CD8-positive, alpha-beta memory T cell (primary cell): ENCODE measurements at regions not wholly inside any gene's neighbourhood (a gene's known extent, or its start where the extent isn't known, plus 50 kb on each side); places are given as distances from the start of the nearest gene placed in this dataset.

ENCODE experiments used
- CTCF ChIA-PET: fragments of 350-600 bp; sonication (Branson Sonifier 250); formaldehyde crosslinking; loops from one replicate; lab custom pipeline; 2021; ENCODE audit warnings: antibody characterized with exemption; lab: Charles Lee
- POLR2A ChIA-PET: fragments of 350-600 bp; sonication (Branson Sonifier 250); formaldehyde crosslinking; loops from one replicate; lab custom pipeline; 2021; ENCODE audit warnings: antibody characterized with exemption; lab: Charles Lee
- DNase-seq, 5 donors: peaks; one replicate each; pipeline versions ENCODE4 v3.0.0 to v3.0.0-alpha.2; 2020 to 2022; ENCODE audit warnings: mixed read lengths in 1 of 5
- H3K27ac ChIP-seq: one replicate; pipeline ENCODE4 v1.7.0; 2013; ENCODE audit warnings: low read depth, mild to moderate bottlenecking, low read length, moderate library complexity
- H3K27me3 ChIP-seq: 2 replicates; pipeline ENCODE4 v1.7.0; 2013; ENCODE audit warnings: low read length, mild to moderate bottlenecking; ENCODE audit not compliant: insufficient read depth, poor library complexity, severe bottlenecking
- H3K36me3 ChIP-seq: 2 replicates; pipeline ENCODE4 v1.7.0; 2013; ENCODE audit warnings: mild to moderate bottlenecking, low read length, moderate library complexity; ENCODE audit not compliant: insufficient read depth
- H3K4me1 ChIP-seq: 2 replicates; pipeline ENCODE4 v1.7.0; 2013; ENCODE audit warnings: mild to moderate bottlenecking, low read length, moderate library complexity; ENCODE audit not compliant: insufficient read depth
- H3K4me3 ChIP-seq: 2 replicates; pipeline ENCODE4 v1.7.0; 2013; ENCODE audit warnings: mild to moderate bottlenecking, low read length
- H3K9me3 ChIP-seq: 2 replicates; pipeline ENCODE4 v1.7.0; 2013; ENCODE audit warnings: mild to moderate bottlenecking, low read length
- H3K27ac Mint-ChIP-seq, 8 donors: one replicate each; pipeline ENCODE4 v1.8.0; 2020 to 2021; ENCODE audit warnings: mixed read lengths in 8 of 8, mild to moderate bottlenecking in 6 of 8, inconsistent platforms in 3 of 8, moderate library complexity in 3 of 8
- H3K27me3 Mint-ChIP-seq, 2 donors: one replicate each; pipeline ENCODE4 v1.8.0; 2020 to 2021; ENCODE audit warnings: mixed read lengths in 2 of 2, mild to moderate bottlenecking in 1 of 2, moderate library complexity in 1 of 2
- H3K36me3 Mint-ChIP-seq, 3 donors: one replicate each; pipeline ENCODE4 v1.8.0; 2020 to 2021; ENCODE audit warnings: mixed read lengths in 3 of 3, inconsistent platforms in 1 of 3, mild to moderate bottlenecking in 1 of 3
- H3K4me1 Mint-ChIP-seq, 3 donors: one replicate each; pipeline ENCODE4 v1.8.0; 2020 to 2021; ENCODE audit warnings: mixed read lengths in 3 of 3, inconsistent platforms in 1 of 3, mild to moderate bottlenecking in 1 of 3
- H3K4me3 Mint-ChIP-seq, 7 donors: one replicate each; pipeline ENCODE4 v1.8.0; 2020 to 2021; ENCODE audit warnings: mixed read lengths in 7 of 7, mild to moderate bottlenecking in 6 of 7, moderate library complexity in 4 of 7, inconsistent platforms in 2 of 7
- H3K9me3 Mint-ChIP-seq, 5 donors: one replicate each; pipeline ENCODE4 v1.8.0; 2020 to 2022; ENCODE audit warnings: mixed read lengths in 5 of 5, mild to moderate bottlenecking in 3 of 5, moderate library complexity in 2 of 5, inconsistent platforms in 1 of 5

DNA sequence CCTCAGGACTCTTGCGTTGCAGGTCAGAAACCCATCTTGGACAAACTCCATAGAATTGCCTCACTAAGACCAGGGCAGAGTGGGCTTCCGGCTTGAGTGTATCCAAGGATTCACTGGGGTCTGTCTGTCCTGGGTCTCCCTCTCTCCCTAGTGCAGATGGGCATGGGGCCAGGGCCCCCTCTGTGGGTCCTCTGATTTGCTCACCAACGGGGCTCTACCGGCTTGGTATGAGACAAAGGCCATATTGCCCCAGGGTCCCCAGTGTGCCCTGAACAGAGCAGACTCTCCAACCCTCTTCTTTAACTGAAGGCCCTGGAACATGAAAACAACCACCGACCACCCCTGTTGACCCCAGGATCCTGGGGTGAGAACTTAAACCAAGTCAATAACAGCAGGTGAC lies 68.2 kb upstream of the CHST15 start:
- H3K27me3 Mint-ChIP-seq: peaks cover 10 to 26% of the 10 kb centered on the region in 2 donors
- no peak for DNase-seq
- Histone ChIP-seq H3K4me1 (no peaks in the 10 kb centered on the region), H3K27ac (no peak overlapping the region), H3K9me3 (no peaks in the 10 kb centered on the region), H3K4me3 (no peak overlapping the region), H3K27me3 (no peaks in the 10 kb centered on the region), H3K36me3 (no peaks in the 10 kb centered on the region)
- POLR2A ChIA-PET: no interaction called here
- CTCF ChIA-PET: no interaction called here
- no peaks in the 10 kb centered on the region for H3K4me1 Mint-ChIP-seq
- no peak overlapping the region for H3K4me3 Mint-ChIP-seq
- H3K9me3 Mint-ChIP-seq: peaks cover 0 to 2% (median 0%) of the 10 kb centered on the region in 5 donors
- H3K36me3 Mint-ChIP-seq: no peaks in the 10 kb centered on the region
- H3K27ac Mint-ChIP-seq: no peak overlapping the region

GRCh38 chr10:124160943-124161582 lies 67.7 kb upstream of the CHST15 start:
- ChIA-PET POLR2A (no interaction called here), CTCF (no interaction called here)
- Mint-ChIP-seq H3K27me3 (peaks cover 10 to 26% of the 10 kb centered on the region in 2 donors), H3K4me3 (no peak overlapping the region), H3K27ac (no peak overlapping the region), H3K36me3 (no peaks in the 10 kb centered on the region), H3K9me3 (peaks cover 0 to 2% (median 0%) of the 10 kb centered on the region in 5 donors), H3K4me1 (no peaks in the 10 kb centered on the region)
- Histone ChIP-seq H3K4me1 (no peaks in the 10 kb centered on the region), H3K27me3 (no peaks in the 10 kb centered on the region), H3K9me3 (no peaks in the 10 kb centered on the region), H3K27ac (no peak overlapping the region), H3K36me3 (no peaks in the 10 kb centered on the region), H3K4me3 (no peak overlapping the region)
- no peak for DNase-seq

GRCh38 chr10:124160176-124160575 lies 66.8 kb upstream of the CHST15 start:
- Mint-ChIP-seq H3K36me3 (no peaks in the 10 kb centered on the region), H3K27ac (no peak overlapping the region), H3K4me1 (no peaks in the 10 kb centered on the region), H3K4me3 (no peak overlapping the region), H3K27me3 (peaks cover 10 to 21% of the 10 kb centered on the region in 2 donors), H3K9me3 (peaks cover 0 to 1% (median 0%) of the 10 kb centered on the region in 5 donors)
- Histone ChIP-seq H3K9me3 (no peaks in the 10 kb centered on the region), H3K4me1 (no peaks in the 10 kb centered on the region), H3K27ac (no peak overlapping the region), H3K4me3 (no peak overlapping the region), H3K36me3 (no peaks in the 10 kb centered on the region), H3K27me3 (no peaks in the 10 kb centered on the region)
- DNase-seq: no peak
- ChIA-PET POLR2A (no interaction called here), CTCF (no interaction called here)

GRCh38 chr10:124159153-124159552 lies 65.8 kb upstream of the CHST15 start:
- ChIA-PET POLR2A (no interaction called here), CTCF (no interaction called here)
- DNase-seq: no peak
- peaks cover 10 to 17% of the 10 kb centered on the region in 2 donors for H3K27me3 Mint-ChIP-seq
- Histone ChIP-seq H3K4me1 (no peaks in the 10 kb centered on the region), H3K27me3 (no peaks in the 10 kb centered on the region), H3K4me3 (no peak overlapping the region), H3K36me3 (no peaks in the 10 kb centered on the region), H3K27ac (no peak overlapping the region), H3K9me3 (no peaks in the 10 kb centered on the region)
- no peak overlapping the region for H3K4me3 Mint-ChIP-seq
- no peaks in the 10 kb centered on the region for H3K4me1 Mint-ChIP-seq
- no peaks in the 10 kb centered on the region for H3K36me3 Mint-ChIP-seq
- H3K9me3 Mint-ChIP-seq: no peaks in the 10 kb centered on the region
- no peak overlapping the region for H3K27ac Mint-ChIP-seq

DNA sequence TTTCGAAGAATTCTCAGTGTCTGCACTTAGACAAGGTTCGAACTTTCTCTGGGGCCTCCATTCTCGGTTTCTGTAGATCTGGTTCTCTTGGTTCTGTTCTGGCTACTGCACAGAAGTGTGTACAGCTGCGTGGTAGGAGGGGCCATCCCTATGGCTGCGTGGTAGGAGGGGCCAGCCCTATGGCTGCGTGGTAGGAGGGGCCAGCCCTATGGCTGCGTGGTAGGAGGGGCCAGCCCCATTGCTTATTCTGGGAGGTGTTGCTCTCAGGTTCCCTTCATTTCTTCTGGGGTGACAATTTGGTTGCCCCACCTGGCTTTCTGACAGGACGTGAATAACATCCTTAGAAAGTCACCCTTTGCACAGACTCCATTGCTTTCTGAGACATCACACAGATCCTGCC lies 65.2 kb upstream of the CHST15 start:
- Histone ChIP-seq H3K27me3 (no peaks in the 10 kb centered on the region), H3K27ac (no peak overlapping the region), H3K4me1 (peaks cover 2% of the 10 kb centered on the region), H3K36me3 (no peaks in the 10 kb centered on the region), H3K9me3 (no peaks in the 10 kb centered on the region), H3K4me3 (no peak overlapping the region)
- DNase-seq: no peak
- no peaks in the 10 kb centered on the region for H3K4me1 Mint-ChIP-seq
- ChIA-PET POLR2A (no interaction called here), CTCF (no interaction called here)
- H3K27ac Mint-ChIP-seq: no peak overlapping the region
- no peak overlapping the region for H3K4me3 Mint-ChIP-seq
- peaks cover 10 to 13% of the 10 kb centered on the region in 2 donors for H3K27me3 Mint-ChIP-seq
- no peaks in the 10 kb centered on the region for H3K36me3 Mint-ChIP-seq
- no peaks in the 10 kb centered on the region for H3K9me3 Mint-ChIP-seq

- H3K9me3 Mint-ChIP-seq: no peaks in the 10 kb centered on the region
- Histone ChIP-seq H3K27me3 (no peaks in the 10 kb centered on the region), H3K4me3 (no peak overlapping the region), H3K27ac (no peak overlapping the region), H3K9me3 (no peaks in the 10 kb centered on the region), H3K36me3 (no peaks in the 10 kb centered on the region), H3K4me1 (peaks cover 15% of the 10 kb centered on the region)
- CTCF ChIA-PET: no interaction called here
- H3K27me3 Mint-ChIP-seq: peaks cover 9% of the 10 kb centered on the region in 2 donors
- no peak for DNase-seq
- no peak overlapping the region for H3K4me3 Mint-ChIP-seq
- no peaks in the 10 kb centered on the region for H3K4me1 Mint-ChIP-seq
- POLR2A ChIA-PET: no interaction called here
- H3K27ac Mint-ChIP-seq: no peak overlapping the region
- no peaks in the 10 kb centered on the region for H3K36me3 Mint-ChIP-seq
Measured at GRCh38 chr10:124157271-124157681, 63.9 kb upstream of the CHST15 start.

- H3K27ac ChIP-seq: no peak overlapping the region
- Mint-ChIP-seq H3K9me3 (no peaks in the 10 kb centered on the region), H3K27me3 (peaks cover 3 to 4% of the 10 kb centered on the region in 2 donors), H3K4me1 (no peaks in the 10 kb centered on the region), H3K36me3 (no peaks in the 10 kb centered on the region), H3K27ac (no peak overlapping the region), H3K4me3 (no peak overlapping the region)
- no peaks in the 10 kb centered on the region for H3K36me3 ChIP-seq
- peaks cover 19% of the 10 kb centered on the region for H3K4me1 ChIP-seq
- H3K4me3 ChIP-seq: no peak overlapping the region
- CTCF ChIA-PET: no interaction called here
- no peak for DNase-seq
- POLR2A ChIA-PET: no interaction called here
- no peaks in the 10 kb centered on the region for H3K9me3 ChIP-seq
- no peaks in the 10 kb centered on the region for H3K27me3 ChIP-seq
Measured at GRCh38 chr10:124156524-124157260, 63.3 kb upstream of the CHST15 start.

- H3K36me3 ChIP-seq: no peaks in the 10 kb centered on the region
- ChIA-PET POLR2A (no interaction called here), CTCF (no interaction called here)
- H3K36me3 Mint-ChIP-seq: no peaks in the 10 kb centered on the region
- H3K9me3 ChIP-seq: no peaks in the 10 kb centered on the region
- no peak for DNase-seq
- no peak overlapping the region for H3K27ac Mint-ChIP-seq
- H3K27ac ChIP-seq: no peak overlapping the region
- peaks cover 0 to 3% (median 0%) of the 10 kb centered on the region in 3 donors for H3K4me1 Mint-ChIP-seq
- H3K4me3 ChIP-seq: no peak overlapping the region
- peaks cover 19% of the 10 kb centered on the region for H3K4me1 ChIP-seq
- no peaks in the 10 kb centered on the region for H3K27me3 ChIP-seq
- H3K9me3 Mint-ChIP-seq: no peaks in the 10 kb centered on the region
- peaks cover 1 to 10% of the 10 kb centered on the region in 2 donors for H3K27me3 Mint-ChIP-seq
- H3K4me3 Mint-ChIP-seq: no peak overlapping the region
Measured at GRCh38 chr10:124155781-124156435, 62.5 kb upstream of the CHST15 start.
